Peyer's patch (tissue), 4 donors: ENCODE measurements at regions not wholly inside any gene's neighbourhood (a gene's known extent, or its start where the extent isn't known, plus 50 kb on each side); places are given as distances from the start of the nearest gene placed in this dataset.

Experiments used
- CTCF ChIP-seq, 6 experiments: fragments of 450-650 bp in 4 of 6; fragments of 200-600 bp in 2 of 6; sonication (generic) in 1 of 6; IDR thresholded peaks; one replicate each; pipeline ENCODE4 v1.5.1; 2017 to 2019; ENCODE audit warnings: antibody characterized with exemption in 6 of 6, mild to moderate bottlenecking in 3 of 6, moderate library complexity in 1 of 6
- POLR2A ChIP-seq, 2 donors: fragments of 450-650 bp; IDR thresholded peaks; one replicate each; pipeline ENCODE4 v1.5.1; 2017; ENCODE audit warnings: antibody characterized with exemption in 2 of 2, mild to moderate bottlenecking in 2 of 2, moderate library complexity in 2 of 2

GRCh38 chr2:100218552-100218951 lies 76.2 kb upstream of the AFF3 start:
- no peak for TF ChIP-seq POLR2A (IDR thresholded peaks at IDR 0.05)
- no peak for TF ChIP-seq CTCF (IDR thresholded peaks at IDR 0.05)
